ENCODE measurements at regions not wholly inside any gene's neighbourhood (a gene's known extent, or its start where the extent isn't known, plus 50 kb on each side); places are given as distances from the start of the nearest gene placed in this dataset.
"Not testable (repeated sequence)": the region's sequence is repeated elsewhere in the genome, so short reads cannot be mapped to it uniquely, and the experiment has no call there.

- not testable (repeated sequence) for DNase-seq (ENCODE audit: low read depth, low spot score); H3K27ac ChIP-seq
Observed at GRCh38 chr1:223996376-223996775, 117.5 kb upstream of the FBXO28 start.

DNA sequence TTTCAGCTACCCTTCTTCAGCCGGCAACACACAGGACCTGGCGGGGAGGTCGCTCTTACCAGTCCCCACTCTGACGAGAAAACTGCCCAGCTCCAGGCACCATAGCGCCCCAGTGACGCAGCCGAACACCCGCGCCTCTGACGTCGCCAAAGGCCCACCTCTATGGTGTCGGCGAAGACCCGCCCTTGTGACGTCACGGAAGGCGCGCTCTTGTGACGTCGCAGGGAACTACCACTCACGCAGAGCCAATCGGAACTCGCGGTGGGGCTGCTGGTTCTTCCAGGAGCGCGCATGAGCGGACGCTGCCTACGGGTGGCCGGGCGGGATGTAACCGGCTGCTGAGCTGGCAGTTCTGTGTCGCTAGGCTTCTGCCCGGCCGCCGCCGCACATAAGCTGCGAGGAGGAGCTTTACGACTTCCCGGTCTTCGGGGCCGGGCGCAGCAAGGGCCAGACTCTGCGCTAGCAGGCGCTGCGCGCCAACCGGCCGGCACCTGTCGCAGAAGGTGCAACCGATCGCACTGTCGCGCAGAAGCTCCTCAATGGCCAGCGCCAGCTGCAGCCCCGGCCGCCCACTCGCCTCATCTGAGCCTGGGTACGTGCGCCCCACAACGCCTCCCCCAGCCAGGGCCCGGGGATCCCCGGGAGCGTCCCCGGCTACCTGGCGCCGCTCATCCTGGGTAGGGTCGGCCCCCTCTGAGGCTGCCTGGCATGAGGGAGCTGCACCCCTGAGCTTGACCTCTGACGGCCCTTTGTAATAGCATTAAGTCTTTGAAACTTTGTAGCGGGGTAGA is 121.3 kb upstream of the FBXO28 start:
- peak overlapping the region; percentile 85 for H3K27ac ChIP-seq
- peak; percentile 98 for DNase-seq (ENCODE audit: low read depth, low spot score)

- not testable (repeated sequence) for DNase-seq (ENCODE audit: low read depth, low spot score); H3K27ac ChIP-seq
Observed at GRCh38 chr1:223991297-223991857, 122.5 kb upstream of the FBXO28 start.

- DNase-seq (ENCODE audit: low read depth, low spot score); H3K27ac ChIP-seq: not testable (repeated sequence)
Observed at GRCh38 chr1:223961985-223962384, 116.2 kb upstream of the TP53BP2 start.

DNA sequence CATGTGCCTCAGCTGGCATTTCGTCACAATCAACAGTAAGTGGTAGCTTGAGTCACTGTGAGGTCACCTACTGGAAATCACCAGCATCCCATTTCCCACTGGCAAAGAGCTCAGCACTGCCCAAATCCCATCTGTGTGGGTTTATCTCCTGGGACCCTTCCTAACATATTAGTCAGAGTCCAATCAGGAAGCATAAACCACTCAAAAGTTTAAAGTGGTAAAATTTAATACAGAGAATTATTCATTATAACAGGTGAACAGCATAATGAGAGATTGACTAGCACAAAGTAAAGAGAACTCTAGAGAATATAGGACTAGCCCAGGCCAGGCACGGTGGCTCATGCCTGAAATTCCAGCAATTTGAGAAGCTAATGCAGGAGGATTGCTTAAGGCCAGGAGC is 107.1 kb upstream of the TP53BP2 start:
- H3K27ac ChIP-seq; DNase-seq (ENCODE audit: low read depth, low spot score): not testable (repeated sequence)

GRCh38 chr1:223951551-223951950 is 105.8 kb upstream of the TP53BP2 start:
- H3K27ac ChIP-seq; DNase-seq (ENCODE audit: low read depth, low spot score): not testable (repeated sequence)

GRCh38 chr1:223949944-223950343 is 104.2 kb upstream of the TP53BP2 start:
- not testable (repeated sequence) for H3K27ac ChIP-seq; DNase-seq (ENCODE audit: low read depth, low spot score)

DNA sequence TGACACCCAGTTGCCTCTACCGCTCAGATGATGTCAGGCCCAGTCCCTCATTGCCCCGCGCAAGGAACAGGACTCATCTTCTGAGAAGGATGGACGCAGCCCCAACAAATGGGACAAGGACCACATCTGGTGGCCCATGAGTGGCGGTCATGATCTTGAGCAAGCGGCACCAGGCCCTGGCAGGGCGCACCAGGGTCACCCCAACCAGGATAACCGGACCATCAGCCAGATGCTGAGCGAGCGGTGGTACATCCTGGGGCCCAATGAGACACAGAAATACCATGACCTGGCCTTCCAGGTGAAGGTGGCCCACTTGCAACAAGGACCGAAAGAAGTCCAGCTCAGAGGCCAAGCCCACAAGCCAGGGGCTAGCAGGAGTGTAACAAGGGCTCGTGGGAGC is 102.3 kb upstream of the TP53BP2 start:
- not testable (repeated sequence) for H3K27ac ChIP-seq; DNase-seq (ENCODE audit: low read depth, low spot score)

- DNase-seq (ENCODE audit: low read depth, low spot score); H3K27ac ChIP-seq: not testable (repeated sequence)
Observed at GRCh38 chr1:223936592-223936991, 90.8 kb upstream of the TP53BP2 start.

DNA sequence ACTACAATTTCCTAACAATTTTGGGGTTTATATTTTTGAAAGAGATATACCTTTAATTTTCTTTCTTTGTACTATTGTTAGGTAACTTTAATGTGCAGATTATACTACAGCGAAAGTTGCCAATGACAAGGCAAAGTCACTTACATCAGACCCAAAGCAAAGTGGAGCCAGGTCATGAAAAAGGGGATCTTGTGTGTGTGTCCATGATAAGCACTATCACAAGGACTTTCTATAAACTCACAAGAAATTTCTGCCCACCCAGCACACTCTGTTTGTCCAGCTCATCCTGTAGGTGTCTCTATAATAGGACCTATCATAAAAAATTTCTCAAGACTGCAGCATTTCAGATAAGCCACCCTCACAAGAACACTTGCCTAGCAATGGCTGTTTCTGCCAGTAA is 85.7 kb upstream of the TP53BP2 start:
- H3K27ac ChIP-seq; DNase-seq (ENCODE audit: low read depth, low spot score): not testable (repeated sequence)

- not testable (repeated sequence) for H3K27ac ChIP-seq; DNase-seq (ENCODE audit: low read depth, low spot score)
Observed at GRCh38 chr1:223920805-223921204, 75.1 kb upstream of the TP53BP2 start.

- not testable (repeated sequence) for H3K27ac ChIP-seq; DNase-seq (ENCODE audit: low read depth, low spot score)
Observed at GRCh38 chr1:223915476-223915875, 69.7 kb upstream of the TP53BP2 start.

DNA sequence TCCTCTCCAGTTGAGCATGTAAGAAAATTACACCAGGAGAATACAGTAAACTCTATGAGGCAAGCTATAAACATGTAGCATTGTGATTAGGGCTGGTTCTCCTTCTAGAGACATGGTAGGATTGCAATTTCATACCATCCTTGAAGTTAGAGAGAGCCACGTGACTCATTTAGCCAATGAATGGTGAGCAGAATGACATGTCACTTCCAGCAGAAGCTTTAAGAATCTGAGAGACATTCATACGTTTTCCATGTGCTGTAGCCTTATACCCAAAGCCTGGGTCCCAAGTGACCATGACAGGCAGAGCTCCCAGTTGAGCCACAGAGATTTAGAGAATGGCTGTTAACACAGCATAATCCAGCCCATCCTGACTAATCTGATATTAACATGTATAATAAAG is 68.0 kb upstream of the TP53BP2 start:
- not testable (repeated sequence) for H3K27ac ChIP-seq; DNase-seq (ENCODE audit: low read depth, low spot score)

GRCh38 chr1:223907943-223908587 is 62.3 kb upstream of the TP53BP2 start:
- not testable (repeated sequence) for DNase-seq (ENCODE audit: low read depth, low spot score); H3K27ac ChIP-seq

DNA sequence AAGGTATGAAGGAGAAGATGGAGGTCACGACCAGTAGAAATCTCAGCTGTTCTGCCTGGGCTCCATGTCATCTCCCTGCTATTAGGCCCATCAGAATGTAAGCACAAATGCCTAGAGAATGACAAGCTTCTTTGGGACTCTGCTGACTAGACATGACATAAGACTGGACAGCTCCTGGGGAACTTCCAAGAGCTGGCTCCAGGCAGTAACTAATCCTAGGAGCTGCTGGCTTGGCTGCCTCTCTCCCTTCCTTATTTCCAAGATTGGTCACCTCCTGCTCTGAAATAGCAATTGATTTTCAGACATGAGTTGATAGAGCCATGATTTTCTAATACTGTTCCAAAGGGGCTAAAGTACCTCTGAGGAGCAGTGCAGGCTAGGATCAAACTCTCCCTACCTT is 57.5 kb upstream of the TP53BP2 start:
- not testable (repeated sequence) for H3K27ac ChIP-seq; DNase-seq (ENCODE audit: low read depth, low spot score)

DNA sequence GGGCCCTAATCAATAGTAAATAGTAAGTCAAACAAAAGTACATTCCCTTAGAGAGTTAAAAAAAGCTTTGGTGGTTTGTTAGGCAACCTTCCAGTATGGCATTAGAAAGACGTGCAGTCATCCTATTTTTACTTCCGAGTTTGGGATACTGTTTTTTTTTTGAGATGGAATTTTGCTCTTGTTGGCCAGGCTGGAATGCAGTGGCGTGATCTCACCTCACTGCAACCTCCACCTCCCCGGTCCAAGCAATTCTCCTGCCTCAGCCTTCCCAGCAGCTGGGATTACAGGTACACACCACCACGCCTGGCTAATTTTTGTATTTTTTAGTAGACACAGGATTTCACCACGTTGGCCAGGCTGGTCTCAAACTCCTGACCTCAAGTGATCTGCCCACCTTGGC is 54.0 kb upstream of the TP53BP2 start:
- not testable (repeated sequence) for H3K27ac ChIP-seq; DNase-seq (ENCODE audit: low read depth, low spot score)

- DNase-seq (ENCODE audit: low read depth, low spot score); H3K27ac ChIP-seq: not testable (repeated sequence)
Observed at GRCh38 chr1:223897097-223897496, 51.4 kb upstream of the TP53BP2 start.

GRCh38 chr1:223895950-223896349 is 50.2 kb upstream of the TP53BP2 start:
- not testable (repeated sequence) for DNase-seq (ENCODE audit: low read depth, low spot score); H3K27ac ChIP-seq

Data from epithelial cell of prostate (primary cell).